Ectodermal cell (in vitro differentiated cells): ENCODE measurements at regions not wholly inside any gene's neighbourhood (a gene's known extent, or its start where the extent isn't known, plus 50 kb on each side); places are given as distances from the start of the nearest gene placed in this dataset.

ENCODE experiments used
- H3K27ac ChIP-seq: 2 replicates; pipeline ENCODE4 v1.7.0; 2013; ENCODE audit warnings: mild to moderate bottlenecking, low read depth, low read length; ENCODE audit not compliant: insufficient read depth, poor library complexity, severe bottlenecking
- H3K27me3 ChIP-seq: 2 replicates; pipeline ENCODE4 v1.7.0; 2013; ENCODE audit warnings: mild to moderate bottlenecking, low read length; ENCODE audit not compliant: insufficient read depth, control insufficient read depth, poor library complexity, severe bottlenecking
- H3K36me3 ChIP-seq: one replicate; pipeline ENCODE4 v1.7.0; 2013; ENCODE audit warnings: low read length; ENCODE audit not compliant: control insufficient read depth, insufficient read depth
- H3K4me1 ChIP-seq: one replicate; pipeline ENCODE4 v1.7.0; 2013; ENCODE audit warnings: low read length; ENCODE audit not compliant: control insufficient read depth, insufficient read depth
- H3K4me3 ChIP-seq: 2 replicates; pipeline ENCODE4 v1.7.0; 2013; ENCODE audit warnings: low read depth, low read length, control low read depth; ENCODE audit not compliant: insufficient read depth
- H3K9me3 ChIP-seq: 2 replicates; pipeline ENCODE4 v1.7.0; 2013; ENCODE audit warnings: mild to moderate bottlenecking, low read length, moderate library complexity; ENCODE audit not compliant: control insufficient read depth
- WGBS, 2 experiments: methylation state at CpG; one replicate each; pipeline ENCODE4 v1.1.7; 2013; ENCODE audit warnings: missing lambda C conversion rate in 2 of 2; 5-methylcytosine and 5-hydroxymethylcytosine counted together

DNA sequence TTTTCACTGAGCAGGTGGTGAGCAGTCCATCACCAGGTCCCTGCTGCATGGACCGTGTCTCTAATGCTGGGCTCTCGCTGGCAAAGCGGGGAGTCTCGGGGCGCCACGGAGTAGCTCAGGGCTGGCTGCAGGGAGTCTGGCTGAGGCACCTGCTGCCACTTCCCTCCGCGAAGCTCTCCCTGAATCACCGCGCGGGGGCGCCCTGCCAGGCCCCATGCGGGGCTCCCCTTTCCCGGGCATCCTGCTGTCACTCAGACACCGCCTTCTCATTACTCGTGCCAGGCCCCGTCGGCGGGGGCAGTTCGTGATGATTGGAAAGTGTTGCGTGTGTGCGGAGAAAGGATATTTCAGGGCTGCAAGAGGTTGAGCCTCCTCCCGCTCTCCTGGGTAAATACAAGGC lies 335.8 kb downstream of the IRX2 start:
- no peaks in the 10 kb centered on the region for H3K36me3 ChIP-seq
- H3K4me3 ChIP-seq: no peak overlapping the region
- no peaks in the 10 kb centered on the region for H3K27me3 ChIP-seq
- H3K9me3 ChIP-seq: no peaks in the 10 kb centered on the region
- H3K27ac ChIP-seq: no peak overlapping the region
- no peaks in the 10 kb centered on the region for H3K4me1 ChIP-seq
- WGBS, 2 experiments: 89% methylated on average over 23 of the region's 23 CpGs

DNA sequence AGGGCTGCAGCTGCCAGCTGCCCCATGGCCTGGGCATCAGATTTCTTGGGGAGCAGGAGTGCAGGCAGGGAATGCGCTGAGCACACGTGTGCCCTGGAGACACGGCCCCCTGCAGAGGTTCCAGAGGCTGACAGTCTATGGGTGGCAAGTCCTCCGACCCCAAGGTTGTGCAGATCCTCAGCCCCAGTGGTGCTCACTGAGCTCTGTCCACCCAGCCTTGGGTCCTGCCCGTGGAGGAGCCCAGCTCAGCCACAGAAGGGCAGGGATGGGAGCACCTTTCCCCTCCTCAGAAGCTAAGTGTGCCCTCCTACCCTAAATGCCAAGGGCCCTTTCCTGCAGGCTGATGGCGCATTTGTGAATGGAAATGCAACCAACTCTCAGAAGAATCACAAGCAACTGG lies 341.0 kb downstream of the IRX2 start:
- no peak overlapping the region for H3K4me3 ChIP-seq
- whole genome bisulfite sequencing, 2 experiments: 89 to 93% methylated on average over 6 of the region's 6 CpGs
- no peaks in the 10 kb centered on the region for H3K27me3 ChIP-seq
- H3K36me3 ChIP-seq: no peaks in the 10 kb centered on the region
- H3K9me3 ChIP-seq: no peaks in the 10 kb centered on the region
- H3K27ac ChIP-seq: no peak overlapping the region
- H3K4me1 ChIP-seq: no peaks in the 10 kb centered on the region

DNA sequence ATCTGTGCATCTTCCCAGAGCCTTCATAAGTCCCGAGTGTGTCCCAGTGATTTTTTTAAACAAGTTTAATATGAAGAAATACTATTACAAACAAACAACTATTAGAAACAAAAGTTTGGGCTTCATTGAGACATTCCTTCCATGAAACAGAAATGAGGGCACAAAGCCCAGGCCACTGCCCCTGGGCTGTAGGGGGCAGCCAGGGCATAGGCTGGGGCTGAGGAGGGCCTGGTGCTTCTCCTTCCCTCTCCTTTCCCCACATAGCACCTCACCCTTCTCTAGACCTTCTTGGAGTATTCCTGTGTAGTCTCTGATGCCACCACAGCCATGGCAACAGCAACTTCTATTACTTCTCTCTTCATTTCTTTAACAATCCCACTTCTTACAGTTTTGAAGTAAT lies 348.2 kb downstream of the IRX2 start:
- no CpG with 5 or more reads among the region's 1 CpG for WGBS, 2 experiments
- Histone ChIP-seq H3K4me3 (no peak overlapping the region), H3K27me3 (no peaks in the 10 kb centered on the region), H3K36me3 (no peaks in the 10 kb centered on the region), H3K9me3 (no peaks in the 10 kb centered on the region), H3K27ac (no peak overlapping the region), H3K4me1 (peaks cover 11% of the 10 kb centered on the region)

DNA sequence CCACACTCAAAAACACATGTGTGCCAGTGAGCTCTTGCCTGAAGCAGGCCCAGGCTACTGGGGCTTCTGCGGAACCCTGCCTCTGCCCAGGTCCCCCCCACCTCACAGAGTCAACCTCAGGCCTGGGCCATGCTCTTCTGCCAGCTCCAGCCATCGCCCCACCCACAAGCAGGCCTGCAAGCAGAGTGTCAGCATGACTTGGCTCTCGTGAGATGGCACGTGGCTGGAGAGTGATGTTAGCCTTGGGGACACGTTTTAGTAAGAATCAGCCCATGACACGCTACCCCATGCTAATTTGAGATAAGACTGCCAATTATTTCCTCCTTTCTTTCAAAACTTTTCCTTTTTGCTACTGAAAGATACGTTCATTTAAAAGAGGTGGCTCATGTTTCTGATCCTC lies 351.7 kb downstream of the IRX2 start:
- Histone ChIP-seq H3K27me3 (no peaks in the 10 kb centered on the region), H3K27ac (no peak overlapping the region)
- WGBS, 2 experiments: 77% methylated on average over 7 of the region's 7 CpGs

DNA sequence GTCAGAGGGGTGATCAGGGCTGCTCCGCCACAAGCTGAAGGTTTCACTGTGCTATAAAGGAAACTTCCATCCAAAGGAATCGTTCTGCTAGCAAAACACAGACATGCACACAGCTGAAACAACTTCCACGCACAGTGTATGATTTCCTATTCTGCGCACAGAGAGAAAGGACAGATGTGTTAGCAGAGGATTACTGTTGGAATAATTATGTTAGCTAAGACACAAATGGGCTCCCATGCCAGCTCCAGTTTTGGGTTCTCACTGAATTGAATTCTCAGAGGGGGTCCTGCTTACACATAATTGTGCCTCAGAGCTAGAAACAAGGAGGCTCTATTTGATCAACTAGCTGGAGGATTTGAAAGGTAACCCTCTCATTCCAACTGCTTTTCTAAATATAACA lies 352.4 kb downstream of the IRX2 start:
- H3K4me3 ChIP-seq: no peak overlapping the region
- H3K9me3 ChIP-seq: no peaks in the 10 kb centered on the region
- no peaks in the 10 kb centered on the region for H3K27me3 ChIP-seq
- H3K4me1 ChIP-seq: peaks cover 11% of the 10 kb centered on the region
- no peak overlapping the region for H3K27ac ChIP-seq
- no peaks in the 10 kb centered on the region for H3K36me3 ChIP-seq
- WGBS, 2 experiments: 87% methylated on average over 4 of the region's 4 CpGs

More for the DNA sequence above, 351.7 kb downstream of the IRX2 start:
- H3K36me3 ChIP-seq: no peaks in the 10 kb centered on the region
- no peak overlapping the region for H3K4me3 ChIP-seq
- peaks cover 11% of the 10 kb centered on the region for H3K4me1 ChIP-seq
- H3K9me3 ChIP-seq: no peaks in the 10 kb centered on the region

DNA sequence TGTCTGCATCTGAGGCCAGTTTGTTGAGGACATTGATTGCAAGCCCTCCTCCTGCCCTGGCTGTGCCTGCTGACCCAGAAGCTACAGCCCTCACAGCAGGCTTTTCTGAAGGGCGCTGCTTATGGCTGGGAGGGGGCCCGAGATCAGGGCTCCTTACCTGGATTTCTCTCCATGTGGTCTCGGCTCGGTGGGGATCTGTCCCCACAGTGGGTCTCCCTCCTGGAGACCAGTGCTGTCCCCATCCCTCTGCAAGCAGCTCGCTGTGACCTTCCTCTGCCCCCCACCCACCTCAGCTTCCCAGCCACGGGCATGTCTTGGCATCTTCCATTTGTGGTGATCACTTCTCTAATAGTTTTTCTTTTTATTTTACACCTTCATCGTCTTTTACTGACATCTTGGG lies 357.9 kb downstream of the IRX2 start:
- H3K4me3 ChIP-seq: no peak overlapping the region
- H3K27ac ChIP-seq: no peak overlapping the region
- no peaks in the 10 kb centered on the region for H3K27me3 ChIP-seq
- H3K4me1 ChIP-seq: no peaks in the 10 kb centered on the region
- 95 to 97% methylated on average over 7 of the region's 7 CpGs for WGBS, 2 experiments
- no peaks in the 10 kb centered on the region for H3K9me3 ChIP-seq
- no peaks in the 10 kb centered on the region for H3K36me3 ChIP-seq

DNA sequence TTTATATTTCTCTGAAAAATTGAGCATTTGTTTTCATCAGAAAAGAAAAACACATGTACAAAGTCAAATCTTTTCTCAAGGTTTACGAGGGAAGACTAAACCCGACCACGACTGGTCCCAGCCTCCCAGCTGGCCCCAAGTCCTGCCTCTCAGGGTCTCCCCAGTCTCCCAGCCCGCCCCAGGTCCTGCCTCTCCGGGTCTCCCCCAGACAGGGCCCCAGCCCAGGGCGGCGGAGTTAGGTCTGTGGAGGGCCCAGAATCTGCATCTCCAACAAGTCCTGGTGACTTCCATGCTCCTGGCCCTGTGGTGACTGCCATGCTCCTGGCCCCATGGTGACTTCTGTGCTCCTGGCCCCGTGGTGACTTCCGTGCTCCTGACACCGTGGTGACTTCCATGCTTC lies 359.9 kb downstream of the IRX2 start:
- Histone ChIP-seq H3K4me1 (no peaks in the 10 kb centered on the region), H3K27me3 (no peaks in the 10 kb centered on the region), H3K4me3 (no peak overlapping the region), H3K9me3 (no peaks in the 10 kb centered on the region), H3K27ac (no peak overlapping the region), H3K36me3 (no peaks in the 10 kb centered on the region)
- 93 to 97% methylated on average over 10 of the region's 10 CpGs for WGBS, 2 experiments

DNA sequence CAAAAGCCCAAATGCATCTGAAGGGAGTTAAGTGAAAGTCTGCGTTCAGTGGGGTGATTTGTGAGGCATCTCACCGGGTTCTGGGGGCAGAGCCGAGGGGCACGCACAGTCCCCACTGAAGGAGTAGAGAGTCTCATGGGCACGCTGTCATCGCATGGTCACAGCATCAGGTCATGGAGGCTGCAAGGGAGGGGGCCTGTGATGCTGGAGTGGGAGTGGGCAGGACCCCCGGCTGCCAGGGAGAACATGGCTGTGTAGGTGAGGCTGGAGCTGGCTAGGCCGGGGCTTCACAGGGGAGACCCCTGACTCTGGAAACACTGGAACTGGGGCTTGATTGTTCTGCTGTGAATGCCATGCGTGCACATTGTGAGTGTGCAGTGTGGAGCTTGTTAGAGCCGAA lies 360.5 kb downstream of the IRX2 start:
- WGBS, 2 experiments: 94 to 96% methylated on average over 10 of the region's 10 CpGs
- Histone ChIP-seq H3K27me3 (no peaks in the 10 kb centered on the region), H3K9me3 (no peaks in the 10 kb centered on the region), H3K4me1 (no peaks in the 10 kb centered on the region), H3K4me3 (no peak overlapping the region), H3K27ac (no peak overlapping the region), H3K36me3 (no peaks in the 10 kb centered on the region)

DNA sequence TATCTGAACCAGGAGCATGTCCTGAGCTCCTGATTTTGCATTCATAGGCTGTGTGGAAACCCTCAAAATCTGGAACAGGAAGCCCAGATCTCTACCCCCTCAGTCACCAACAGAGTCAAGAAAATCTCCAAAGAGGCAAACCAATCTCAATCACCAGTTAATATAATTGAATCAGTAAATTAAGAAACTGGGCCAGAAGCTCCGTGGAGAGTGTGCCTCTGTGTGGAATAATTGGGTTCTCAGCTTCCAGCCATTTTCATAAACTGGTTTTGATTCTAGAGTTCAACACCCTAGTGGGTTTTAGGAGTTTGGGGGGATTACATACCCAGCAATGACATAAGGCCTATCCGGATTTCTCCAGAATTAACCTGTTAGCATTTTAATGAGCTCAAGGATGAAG lies 362.9 kb downstream of the IRX2 start:
- WGBS, 2 experiments: 92 to 97% methylated on average over 2 of the region's 2 CpGs

DNA sequence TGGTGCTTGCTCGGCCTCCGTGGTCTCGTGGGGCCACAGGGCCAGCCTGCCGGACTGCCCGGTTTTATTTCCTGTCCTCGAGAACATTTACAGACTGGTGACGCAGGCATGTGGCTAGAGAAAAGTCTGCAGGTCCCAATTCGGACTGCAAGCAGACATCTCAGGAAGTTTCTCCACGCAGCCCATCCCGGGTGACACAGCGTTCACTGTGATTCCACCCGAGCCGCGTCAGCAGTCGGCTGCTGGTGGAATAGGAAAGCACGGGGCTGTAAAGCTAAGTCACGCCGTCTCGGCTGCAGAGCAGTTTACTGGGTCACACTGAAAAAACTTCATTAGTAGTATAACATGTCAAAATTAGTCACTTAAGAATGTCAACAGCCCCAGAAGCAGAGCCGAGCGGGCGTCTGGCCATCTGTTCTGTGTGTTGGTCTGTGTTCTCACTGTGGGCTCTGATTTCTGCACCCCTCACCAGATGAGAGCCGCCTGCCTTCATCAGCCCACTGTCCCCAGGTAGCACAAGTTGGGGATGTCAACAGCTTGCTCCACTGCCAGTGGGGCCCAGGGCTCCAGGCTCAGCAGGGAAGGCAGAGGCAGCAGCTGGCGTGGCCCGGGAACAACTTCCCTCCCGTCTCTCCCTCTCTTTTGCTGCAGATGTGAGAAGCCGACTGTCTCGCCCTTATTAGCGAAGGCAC lies 363.7 kb downstream of the IRX2 start:
- Histone ChIP-seq H3K4me3 (no peak overlapping the region), H3K4me1 (peaks cover 10% of the 10 kb centered on the region), H3K27me3 (no peaks in the 10 kb centered on the region), H3K9me3 (no peaks in the 10 kb centered on the region), H3K36me3 (no peaks in the 10 kb centered on the region), H3K27ac (no peak overlapping the region)
- WGBS, 2 experiments: 86 to 88% methylated on average over 29 of the region's 29 CpGs

More for the DNA sequence above, 362.9 kb downstream of the IRX2 start:
- Histone ChIP-seq H3K27me3 (no peaks in the 10 kb centered on the region), H3K27ac (no peak overlapping the region), H3K36me3 (no peaks in the 10 kb centered on the region), H3K4me3 (no peak overlapping the region), H3K4me1 (peaks cover 5% of the 10 kb centered on the region), H3K9me3 (no peaks in the 10 kb centered on the region)

DNA sequence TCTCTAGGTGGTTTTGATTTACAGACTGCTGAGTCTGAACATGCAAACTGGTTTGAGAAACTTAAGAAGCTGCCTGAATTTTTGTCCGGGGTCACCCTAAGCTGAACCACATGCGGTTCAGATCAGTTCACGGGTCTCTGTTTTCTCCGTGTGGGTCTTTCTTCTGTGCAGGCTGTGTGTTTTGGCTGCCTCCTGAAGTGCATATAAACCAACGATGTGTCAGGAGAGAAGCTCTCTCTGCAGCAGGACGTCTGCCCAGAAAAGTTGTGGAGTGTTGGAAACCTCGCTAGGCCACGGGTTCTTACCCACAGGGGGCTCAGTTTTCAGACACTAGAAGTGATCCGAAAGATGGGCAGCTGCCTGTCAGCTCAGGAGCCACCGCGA lies 364.2 kb downstream of the IRX2 start:
- Histone ChIP-seq H3K9me3 (no peaks in the 10 kb centered on the region), H3K27me3 (no peaks in the 10 kb centered on the region), H3K27ac (no peak overlapping the region), H3K4me1 (peaks cover 10% of the 10 kb centered on the region), H3K4me3 (no peak overlapping the region), H3K36me3 (no peaks in the 10 kb centered on the region)
- 93% methylated on average over 11 of the region's 11 CpGs for WGBS, 2 experiments
